Amygdala (tissue), 56 donors: ENCODE measurements at regions not wholly inside any gene's neighbourhood (a gene's known extent, or its start where the extent isn't known, plus 50 kb on each side); places are given as distances from the start of the nearest gene placed in this dataset.

Experiments
- DNase-seq, 56 donors: peaks; one replicate each; lab custom pipeline; 2025; lab: John Stamatoyannopoulos, UW

DNA sequence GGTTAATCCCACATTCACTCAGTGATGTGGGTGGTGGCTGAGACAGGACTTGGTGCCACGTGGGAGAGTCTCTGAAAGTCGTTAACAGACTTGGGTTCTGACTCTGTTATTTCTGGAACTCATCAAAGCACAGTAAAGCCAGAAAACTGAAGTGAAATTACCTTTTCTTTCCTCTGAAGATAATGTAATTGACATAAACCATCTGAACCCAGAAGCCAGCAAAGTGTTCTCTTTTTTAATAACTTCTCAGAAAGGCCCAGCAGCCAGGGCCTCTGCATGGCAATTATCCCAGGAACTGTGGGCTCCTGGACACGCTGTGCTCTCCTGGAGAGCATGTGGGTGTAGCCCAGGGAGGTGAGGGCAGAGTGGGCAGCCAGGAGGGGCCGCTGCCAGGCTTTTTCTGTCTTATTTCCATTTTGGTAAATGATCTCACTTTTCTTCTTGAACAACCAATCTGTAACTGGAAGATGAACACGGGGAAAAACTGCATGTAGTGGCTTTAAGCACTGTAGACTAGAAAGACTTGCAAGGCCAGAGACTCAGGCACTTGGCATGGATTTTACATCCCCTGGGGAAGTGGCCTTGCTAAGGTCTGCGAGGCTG lies 444.1 kb upstream of the TMEM132C start:
- peak in 17 of 56 donors; percentile 6 to 54 (median 26) for DNase-seq

DNA sequence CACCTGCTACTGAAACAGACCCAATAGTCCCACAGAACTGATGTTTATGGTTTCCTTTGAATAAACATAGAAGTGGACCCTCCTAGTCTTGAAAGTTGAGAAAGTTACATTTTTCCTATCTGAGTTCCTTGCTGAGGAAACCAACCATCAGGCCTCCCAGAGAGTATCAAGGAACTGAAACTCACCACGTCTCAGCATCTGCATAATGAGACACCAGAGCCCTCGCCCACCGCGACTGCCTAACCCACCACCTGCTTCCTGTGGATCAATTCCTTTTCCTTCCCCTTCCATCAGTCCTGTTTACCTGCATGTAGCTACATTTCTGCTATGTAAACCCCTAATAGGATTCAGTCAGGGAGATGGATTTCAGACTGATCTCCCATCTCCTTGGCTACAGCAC lies 443.2 kb upstream of the TMEM132C start:
- DNase-seq: no peak

DNA sequence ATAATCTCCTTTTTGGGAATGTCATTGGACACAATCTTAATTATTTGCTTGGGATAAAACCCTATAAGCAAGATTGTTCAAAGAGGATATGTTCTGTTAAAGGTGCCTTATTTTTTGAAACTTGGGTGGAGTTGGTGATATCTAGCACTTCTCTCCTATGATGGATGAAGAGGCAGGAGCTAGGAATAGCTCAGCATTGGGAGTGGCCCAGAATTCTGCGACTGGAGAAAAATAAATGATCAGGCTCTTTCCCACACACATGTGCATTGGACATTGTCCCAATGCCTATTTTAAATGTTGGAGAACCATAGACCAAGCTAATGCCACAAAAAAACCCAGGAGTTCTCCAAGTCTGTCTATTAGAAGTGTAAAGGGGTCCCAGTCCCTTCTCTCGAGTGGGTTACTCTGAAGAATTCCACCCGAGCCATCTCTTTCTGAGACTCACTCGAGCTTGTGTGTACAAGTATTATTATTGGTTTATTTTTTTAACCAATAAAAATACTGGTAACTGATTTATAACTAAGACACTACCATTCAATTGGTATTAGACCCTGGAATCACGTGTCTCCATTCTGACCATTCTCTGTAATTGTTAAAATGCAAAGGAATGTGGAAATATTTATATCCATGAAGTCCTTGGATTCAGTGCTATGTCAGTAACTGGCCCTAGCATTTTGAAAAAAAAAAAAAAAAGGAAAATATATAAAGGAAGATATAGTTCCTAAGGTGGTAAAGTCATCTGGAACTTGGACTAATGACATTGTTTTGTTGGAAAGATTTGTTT lies 437.5 kb upstream of the TMEM132C start:
- no peak for DNase-seq

DNA sequence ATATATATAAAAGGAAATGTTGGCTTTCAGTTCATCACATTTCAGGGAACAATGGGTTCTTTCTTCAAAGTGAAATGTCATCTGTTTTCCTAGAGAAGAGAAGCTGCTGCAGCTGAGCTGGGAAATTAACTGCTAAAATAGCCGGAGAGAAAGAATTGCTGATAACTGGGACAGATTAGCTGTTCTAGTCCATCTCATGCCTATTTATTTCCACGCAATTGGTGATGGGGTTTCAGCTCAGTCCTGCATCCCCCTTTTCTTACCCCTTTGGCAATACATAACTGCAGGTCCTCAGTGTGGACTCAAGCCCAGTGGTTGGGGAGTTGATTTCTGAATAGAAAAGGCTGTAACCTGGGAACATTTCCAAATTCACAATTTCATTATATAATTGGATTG lies 436.9 kb upstream of the TMEM132C start:
- DNase-seq: peak in 3 of 56 donors; percentile 6 to 25 (median 10)

DNA sequence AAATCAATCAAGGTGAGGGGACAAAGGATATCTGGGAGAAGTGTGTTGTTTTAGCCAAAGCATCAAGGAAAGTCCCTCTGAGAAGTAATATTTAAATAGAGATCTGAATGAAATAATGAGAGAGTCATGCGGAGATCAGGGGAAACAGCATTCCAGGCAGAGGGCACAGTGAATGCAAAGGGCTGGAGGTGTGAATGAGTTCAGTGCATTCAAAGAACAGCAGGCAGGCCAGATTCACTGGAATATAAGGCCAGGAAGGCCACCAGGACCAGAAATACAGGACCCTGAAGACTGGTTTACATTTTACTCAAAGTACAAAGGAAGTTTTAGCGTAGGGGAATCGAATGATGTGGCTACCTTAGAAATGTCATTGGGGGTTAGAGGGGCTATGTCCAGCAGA lies 436.2 kb upstream of the TMEM132C start:
- DNase-seq: no peak

DNA sequence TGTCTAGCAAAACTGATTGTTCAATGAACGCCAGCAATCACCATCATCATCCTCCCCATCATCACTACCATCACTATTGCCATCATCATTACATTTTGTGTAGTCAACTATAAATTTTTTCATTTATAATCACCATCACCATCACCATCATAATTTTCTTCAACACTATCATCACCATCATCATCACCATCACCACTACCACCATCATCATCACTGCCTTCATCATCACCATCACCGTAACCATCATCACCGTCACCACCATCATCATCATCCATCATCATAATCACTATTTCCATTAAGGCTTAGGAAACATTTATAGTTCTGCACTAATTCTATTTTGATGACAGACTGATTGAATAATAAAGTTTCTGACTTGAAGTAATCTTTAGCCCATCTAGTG lies 434.8 kb upstream of the TMEM132C start:
- DNase-seq: no peak

DNA sequence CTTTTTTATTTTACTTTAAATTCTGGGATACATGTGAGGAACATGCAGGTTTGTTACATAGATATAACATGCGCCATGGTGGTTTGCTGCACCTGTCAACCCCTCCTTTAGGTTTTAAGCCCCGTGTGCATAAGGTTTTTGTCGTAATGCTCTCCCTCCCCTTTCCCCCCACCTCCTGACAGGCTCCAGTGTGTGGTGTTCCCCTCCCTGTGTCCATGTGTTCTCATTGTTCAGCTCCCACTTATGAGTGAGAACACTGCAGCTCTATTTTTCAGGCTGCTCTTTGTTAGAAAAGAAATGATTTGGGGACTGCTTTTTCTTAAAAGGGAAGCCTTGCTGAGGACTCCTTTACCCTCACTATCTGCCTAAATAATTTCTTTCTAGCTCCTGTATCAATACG lies 430.2 kb upstream of the TMEM132C start:
- DNase-seq: peak in 4 of 56 donors; percentile 7 to 31 (median 15)

DNA sequence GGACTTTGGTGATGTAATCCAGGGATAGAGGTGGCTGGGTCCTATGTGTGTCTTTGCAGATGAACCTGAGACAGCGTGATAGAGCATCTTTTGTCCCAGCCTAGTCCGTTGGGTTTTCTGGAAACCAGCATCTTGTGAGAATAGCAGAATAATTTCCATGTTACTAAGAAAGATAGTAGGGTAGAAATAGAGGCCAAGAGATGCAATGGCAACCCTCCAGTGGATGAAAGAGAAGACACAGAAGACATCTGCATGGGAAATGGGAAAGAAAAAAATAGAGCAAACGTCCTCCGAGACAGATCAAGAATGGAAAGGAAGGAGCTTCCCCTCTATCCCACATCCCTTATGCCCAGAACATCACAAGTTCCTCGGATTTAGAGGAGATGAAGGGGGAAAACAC lies 409.3 kb upstream of the TMEM132C start:
- no peak for DNase-seq

DNA sequence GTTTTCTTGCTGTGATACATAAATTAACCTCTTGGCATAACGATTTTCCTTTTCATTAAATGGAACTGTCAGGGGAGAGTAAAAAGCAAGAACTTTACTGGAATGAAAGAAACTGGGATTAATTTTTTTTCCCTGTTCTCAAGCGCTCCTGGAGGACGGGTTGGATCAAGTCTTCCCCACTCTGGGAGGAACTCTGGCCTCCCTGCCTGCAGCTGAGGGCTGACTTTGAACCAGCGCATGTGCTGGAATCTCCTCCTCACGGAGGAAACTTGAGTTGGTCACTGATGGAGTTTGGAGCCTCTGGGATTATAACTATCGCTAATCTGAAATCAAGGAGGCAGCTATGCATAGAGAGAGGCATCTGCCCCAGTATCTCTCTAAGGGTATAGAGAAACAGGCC lies 406.4 kb upstream of the TMEM132C start:
- no peak for DNase-seq

DNA sequence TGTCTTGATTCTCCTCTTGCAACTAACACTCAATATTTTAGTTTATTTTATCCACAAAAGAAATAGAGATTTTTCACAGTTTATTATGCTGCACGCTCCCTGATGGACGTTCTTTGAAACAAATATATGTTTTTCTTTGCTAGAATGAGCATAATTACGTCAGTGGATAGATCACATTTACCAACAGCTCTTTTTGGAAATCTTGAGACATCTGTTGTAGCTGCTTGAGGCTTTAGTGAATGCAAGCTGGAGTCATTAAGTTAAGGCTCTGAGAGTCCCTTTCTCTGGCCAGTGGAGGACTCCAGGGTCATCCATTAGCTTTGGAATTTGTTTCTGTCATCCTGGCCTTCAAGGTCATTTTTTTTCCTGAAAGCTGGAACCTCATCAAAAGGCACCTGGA lies 405.6 kb upstream of the TMEM132C start:
- DNase-seq: no peak

DNA sequence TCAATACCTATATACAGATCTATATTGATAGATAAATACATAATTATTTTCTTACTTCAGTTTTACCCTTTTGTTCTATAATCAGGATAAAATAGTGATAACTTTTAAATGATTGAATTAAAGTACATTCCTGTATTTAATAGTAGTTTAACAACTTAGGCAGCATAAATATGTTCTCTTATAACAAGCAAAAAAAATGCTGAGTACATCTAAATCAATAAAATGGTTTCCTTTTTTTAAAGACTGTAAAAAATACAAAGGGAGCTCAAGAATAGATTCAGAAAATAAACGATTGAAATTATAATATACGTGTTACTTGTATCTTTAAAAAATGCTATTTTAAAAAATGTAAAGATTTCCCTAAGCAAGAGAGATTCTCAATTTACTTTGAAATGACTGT lies 393.7 kb upstream of the TMEM132C start:
- no peak for DNase-seq

DNA sequence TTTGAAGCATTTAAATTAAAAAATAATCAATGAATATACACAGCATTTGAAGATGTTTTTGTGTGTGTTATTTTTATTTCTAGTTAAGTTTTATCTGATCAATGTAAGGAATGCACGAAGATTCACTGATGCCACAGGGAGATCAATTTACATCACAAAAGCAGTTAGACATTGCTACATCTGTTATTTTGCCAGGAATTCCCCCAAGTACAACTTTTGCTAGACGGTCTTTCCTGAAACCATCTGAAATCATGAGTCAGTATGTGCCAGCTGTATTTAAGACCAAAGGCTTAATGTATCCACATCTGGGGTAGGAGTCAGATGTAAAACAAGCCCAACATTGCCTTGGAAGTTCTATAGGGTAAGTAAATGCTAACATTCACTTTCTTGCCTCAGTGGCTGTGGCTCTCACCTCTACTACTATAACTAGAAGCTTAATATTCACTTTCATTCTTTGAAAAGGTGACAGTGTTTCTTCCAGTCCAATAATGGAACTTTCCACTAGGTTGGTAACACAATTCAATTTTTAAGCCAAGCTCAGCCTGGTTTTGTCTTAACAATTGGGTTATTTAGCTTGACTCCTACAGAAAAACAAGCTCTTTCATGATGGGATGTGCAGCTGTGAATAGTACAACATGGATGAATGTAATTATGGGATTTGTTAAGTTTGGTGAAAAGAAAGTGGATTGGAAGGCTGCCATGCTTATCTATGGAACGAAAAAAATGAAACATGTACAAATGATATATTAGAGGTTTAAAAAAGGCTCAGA lies 385.4 kb upstream of the TMEM132C start:
- DNase-seq: peak in 2 of 56 donors; percentile 10 to 24

DNA sequence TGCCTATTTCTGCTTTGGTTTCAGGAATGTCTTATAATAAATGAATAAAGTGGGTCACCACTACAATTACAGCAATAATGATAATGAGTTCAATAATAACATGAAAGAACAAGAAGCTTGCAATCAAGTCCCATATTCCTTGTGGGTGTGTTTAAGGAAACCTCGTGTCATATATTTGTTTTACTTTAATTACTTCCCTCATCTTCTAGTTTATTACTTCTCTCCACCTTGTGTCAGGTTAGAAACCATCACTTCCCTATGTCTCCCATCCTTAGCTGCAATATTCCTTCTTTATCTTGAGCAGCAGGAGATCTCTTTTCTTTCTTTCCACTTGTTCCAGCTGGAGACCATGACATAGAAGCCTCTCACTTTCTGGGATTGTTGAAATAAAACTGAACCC lies 384.0 kb upstream of the TMEM132C start:
- no peak for DNase-seq

DNA sequence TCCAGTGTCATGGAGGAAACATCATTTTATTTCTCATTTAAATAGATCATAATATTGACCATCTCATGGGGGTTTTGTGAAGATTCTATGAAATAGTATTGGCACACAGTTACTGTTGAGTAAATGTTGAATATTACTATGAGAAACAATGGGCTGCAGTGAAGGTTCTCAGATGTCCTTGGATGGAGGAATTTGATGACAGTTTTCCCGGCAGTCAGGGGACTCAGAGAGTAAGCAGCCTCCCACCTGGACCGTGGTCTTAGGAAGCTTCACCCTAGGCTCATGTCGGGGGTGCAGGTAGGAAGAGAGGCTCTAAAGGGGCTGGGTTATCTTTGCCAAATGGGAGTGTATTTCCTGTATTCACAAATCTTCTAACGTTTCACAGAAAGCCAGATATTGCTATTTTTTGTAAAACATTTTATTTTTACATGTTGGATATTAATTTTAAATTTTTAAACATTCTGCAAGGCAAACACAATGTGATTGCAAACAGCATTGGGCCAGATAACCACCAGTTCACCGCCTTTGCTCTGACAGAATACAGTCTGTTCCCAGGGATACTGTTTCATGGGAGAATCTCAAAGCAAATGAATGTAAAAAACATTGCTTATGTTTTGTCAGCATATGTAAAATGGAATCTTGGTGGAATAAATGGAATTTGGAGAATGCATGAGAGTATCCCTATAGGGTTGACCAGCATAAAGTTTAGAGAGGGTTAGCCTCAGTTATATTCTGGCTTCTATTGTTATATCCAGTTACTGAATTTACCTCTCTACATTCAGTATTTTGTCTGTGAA lies 380.8 kb upstream of the TMEM132C start:
- no peak for DNase-seq

DNA sequence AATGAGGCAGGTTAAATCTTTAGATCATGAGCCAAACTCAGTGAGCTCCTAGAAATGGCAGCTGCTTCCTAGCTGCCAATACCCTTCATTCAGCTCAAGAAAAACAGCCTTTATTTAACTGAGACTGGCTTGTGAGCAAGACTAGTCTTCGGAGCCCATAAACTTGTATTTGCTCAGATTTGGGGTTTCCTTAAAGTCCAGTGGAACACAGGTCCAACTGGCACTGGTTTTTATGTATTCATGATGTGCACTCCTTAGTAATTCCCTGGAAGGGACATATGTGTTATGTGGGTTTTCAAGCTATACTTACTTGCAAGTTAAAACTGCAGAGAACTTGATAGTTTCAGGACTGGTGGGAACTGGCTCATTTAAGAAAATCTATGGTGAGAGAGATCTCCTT lies 380.1 kb upstream of the TMEM132C start:
- DNase-seq: no peak

DNA sequence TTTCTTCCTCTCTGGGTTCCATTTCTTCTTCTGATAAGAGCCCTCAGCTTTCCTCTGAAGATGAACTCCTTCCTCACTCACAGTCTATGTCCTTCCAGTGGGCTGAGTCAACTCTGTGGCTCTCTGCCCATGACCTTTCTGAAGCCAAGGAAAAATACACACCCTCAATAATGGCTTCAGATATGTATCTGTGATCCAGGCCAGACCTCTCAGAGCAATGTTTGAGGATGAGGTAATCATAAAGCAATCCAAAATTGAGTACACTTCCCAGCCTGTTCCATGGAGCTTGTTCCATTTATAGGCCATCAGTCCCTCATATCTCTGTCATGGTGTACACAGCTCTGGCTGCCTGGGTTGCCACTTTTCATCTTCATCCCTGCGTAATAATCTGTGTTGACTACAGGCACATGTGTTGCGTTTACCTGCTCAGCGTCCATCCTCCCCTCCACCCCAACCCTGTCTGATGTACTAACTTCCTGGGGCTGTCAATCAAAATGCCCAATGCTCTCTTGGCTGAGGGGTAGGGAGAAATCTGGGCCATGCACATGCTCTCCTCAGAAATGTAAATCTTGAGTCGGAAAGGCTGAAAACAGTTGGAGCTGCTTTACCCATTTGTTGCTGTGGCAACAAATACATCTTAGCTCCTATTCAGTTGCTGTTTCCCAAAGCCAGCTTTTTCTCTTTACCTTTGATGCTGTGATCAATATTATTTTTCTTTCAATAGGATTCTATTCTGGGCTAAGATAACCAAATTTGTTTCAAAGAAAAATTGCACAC lies 377.8 kb upstream of the TMEM132C start:
- no peak for DNase-seq

DNA sequence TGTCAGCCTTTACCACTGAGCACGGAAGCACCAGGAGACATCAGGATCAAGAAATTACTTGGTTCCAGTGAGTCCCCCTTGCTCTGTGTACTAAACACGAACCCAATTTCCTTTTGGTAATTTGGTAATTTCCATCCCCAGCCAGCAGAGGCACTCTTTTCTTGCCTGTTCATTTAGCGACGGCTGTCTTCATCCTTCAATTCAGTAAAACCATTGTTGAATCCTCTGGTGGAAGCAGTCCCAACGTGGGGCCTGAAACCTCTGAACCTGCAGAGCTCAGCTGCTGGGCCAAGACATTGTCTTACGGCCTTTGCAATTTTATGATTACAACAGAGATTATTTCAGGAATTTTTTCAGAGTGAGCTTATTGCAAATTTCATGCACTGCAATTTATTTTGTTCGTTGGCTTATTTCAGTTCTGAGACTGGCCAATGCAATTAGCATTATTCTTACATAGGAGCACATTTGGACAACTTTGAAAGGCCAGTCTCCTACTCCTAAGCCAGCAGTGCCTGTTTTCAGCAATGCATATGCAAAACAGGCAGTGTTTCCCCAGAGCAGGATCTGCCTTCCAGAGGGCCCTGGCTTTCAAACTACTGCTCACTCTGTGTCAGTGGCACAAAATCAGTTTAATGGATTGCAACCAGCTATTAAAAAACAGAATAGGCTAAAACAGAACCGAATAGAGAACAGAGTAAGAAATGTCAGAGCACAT lies 372.9 kb upstream of the TMEM132C start:
- DNase-seq: peak in 19 of 56 donors; percentile 3 to 47 (median 15)

DNA sequence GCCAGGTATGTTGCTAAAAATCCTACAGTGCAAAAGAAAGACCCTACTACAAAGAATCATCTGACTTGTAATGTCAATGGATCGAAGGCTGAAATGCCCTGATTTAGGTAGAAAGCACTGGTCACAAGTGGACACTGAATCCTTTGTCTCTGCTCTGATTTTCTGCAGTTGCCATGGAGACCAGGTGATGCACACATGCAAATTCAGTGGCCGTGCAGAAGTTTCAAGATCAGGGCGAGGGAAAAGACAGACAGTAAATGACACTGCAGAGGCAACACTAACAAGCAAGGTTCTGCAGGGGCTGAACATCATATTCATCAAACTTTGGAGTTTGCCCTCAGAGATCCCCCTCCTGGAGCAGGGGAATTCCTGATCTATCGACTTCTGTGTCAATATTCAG lies 370.3 kb upstream of the TMEM132C start:
- DNase-seq: no peak

DNA sequence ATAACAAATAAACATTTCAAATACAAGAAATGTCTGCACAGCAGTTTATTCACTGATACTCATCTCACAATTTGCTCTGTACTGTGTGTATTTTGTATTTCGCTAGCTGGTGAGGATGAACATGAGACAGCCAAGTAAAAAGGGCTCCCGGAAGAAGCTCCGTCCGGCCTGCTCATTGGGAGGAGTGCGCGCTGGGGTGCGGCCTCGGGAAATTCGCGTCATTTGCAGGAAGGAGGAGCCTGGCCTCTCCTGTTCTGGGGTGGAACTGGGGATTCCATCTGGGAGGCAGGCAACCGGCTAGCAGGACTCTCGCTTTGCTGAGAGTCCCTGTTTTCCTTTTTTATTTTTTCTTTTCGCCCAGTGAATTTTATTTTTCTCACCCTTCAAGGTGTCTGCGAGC lies 368.4 kb upstream of the TMEM132C start:
- DNase-seq: no peak
